ENCODE measurements at regions not wholly inside any gene's neighbourhood (a gene's known extent, or its start where the extent isn't known, plus 50 kb on each side); places are given as distances from the start of the nearest gene placed in this dataset.

DNA sequence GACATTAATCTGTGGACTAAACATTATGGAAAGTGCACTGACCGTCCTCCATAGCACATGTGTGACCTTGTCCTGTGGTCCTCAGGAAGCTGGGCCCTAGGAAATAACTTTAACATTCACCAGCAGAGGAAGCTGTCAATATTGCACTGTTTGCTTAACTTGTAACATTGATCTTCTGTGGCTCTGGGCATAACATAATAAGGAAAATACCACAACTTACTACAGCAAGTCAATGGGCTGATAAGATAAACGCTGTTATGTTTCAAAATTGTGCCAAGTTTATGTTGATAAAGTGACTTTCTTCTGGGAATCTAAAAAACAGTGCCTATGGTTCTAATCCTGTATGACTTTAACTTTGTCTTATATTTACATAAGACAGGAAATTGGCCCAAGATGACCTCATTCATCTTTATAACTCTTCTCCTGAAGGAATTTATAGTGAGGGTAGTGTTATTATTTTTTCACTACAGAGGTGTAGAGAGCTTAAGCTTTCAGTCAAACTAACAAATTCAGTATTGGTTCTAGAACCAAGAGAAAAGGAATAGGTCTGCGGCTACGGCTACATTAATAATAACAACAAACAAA lies 113.7 kb upstream of the MAP4K3 start (continued):
- peak; percentile 80; the same call in 1 of the 2 replicates for TF ChIP-seq KMT2A (CRISPR knock-in tag; IDR thresholded peaks at IDR 0.05)
- TF ChIP-seq YEATS4 (CRISPR knock-in tag; IDR thresholded peaks at IDR 0.05; ENCODE audit: borderline replicate concordance) = peak; percentile 90
- TF ChIP-seq NR3C1 (CRISPR knock-in tag; IDR thresholded peaks at IDR 0.05) = no peak
- peak; percentile 96 for TF ChIP-seq FOXK1 (CRISPR knock-in tag; IDR thresholded peaks at IDR 0.05; ENCODE audit: borderline replicate concordance, low read depth)
- TF ChIP-seq DPF2 (CRISPR knock-in tag; IDR thresholded peaks at IDR 0.05; ENCODE audit: borderline replicate concordance, low read depth) = peak; percentile 100
- no peak for TF ChIP-seq CENPBD1 (CRISPR knock-in tag; IDR thresholded peaks at IDR 0.05; ENCODE audit: borderline replicate concordance, low read depth)
- no peak for TF ChIP-seq RBM22 (optimal IDR thresholded peaks at IDR 0.05; ENCODE audit: low read length)
- TF ChIP-seq ZNF503 (CRISPR knock-in tag; IDR thresholded peaks at IDR 0.05) = peak; percentile 100
- TF ChIP-seq RNF2 (conservative IDR thresholded peaks at IDR 0.05; ENCODE audit: low read depth) = no peak
- TF ChIP-seq, protein P1, sequence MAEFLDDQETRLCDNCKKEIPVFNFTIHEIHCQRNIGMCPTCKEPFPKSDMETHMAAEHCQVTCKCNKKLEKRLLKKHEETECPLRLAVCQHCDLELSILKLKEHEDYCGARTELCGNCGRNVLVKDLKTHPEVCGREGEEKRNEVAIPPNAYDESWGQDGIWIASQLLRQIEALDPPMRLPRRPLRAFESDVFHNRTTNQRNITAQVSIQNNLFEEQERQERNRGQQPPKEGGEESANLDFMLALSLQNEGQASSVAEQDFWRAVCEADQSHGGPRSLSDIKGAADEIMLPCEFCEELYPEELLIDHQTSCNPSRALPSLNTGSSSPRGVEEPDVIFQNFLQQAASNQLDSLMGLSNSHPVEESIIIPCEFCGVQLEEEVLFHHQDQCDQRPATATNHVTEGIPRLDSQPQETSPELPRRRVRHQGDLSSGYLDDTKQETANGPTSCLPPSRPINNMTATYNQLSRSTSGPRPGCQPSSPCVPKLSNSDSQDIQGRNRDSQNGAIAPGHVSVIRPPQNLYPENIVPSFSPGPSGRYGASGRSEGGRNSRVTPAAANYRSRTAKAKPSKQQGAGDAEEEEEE (CRISPR knock-in tag; IDR thresholded peaks at IDR 0.05; ENCODE audit: borderline replicate concordance) = no peak
- TF ChIP-seq, protein P2, sequence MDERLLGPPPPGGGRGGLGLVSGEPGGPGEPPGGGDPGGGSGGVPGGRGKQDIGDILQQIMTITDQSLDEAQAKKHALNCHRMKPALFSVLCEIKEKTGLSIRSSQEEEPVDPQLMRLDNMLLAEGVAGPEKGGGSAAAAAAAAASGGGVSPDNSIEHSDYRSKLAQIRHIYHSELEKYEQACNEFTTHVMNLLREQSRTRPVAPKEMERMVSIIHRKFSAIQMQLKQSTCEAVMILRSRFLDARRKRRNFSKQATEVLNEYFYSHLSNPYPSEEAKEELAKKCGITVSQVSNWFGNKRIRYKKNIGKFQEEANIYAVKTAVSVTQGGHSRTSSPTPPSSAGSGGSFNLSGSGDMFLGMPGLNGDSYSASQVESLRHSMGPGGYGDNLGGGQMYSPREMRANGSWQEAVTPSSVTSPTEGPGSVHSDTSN (CRISPR knock-in tag; IDR thresholded peaks at IDR 0.05) = peak; percentile 55; the same call in 1 of the 2 replicates
- TF ChIP-seq MATR3 (CRISPR knock-in tag; IDR thresholded peaks at IDR 0.05) = no peak
- TF ChIP-seq ZNF549 (CRISPR knock-in tag; IDR thresholded peaks at IDR 0.05) = no peak
- TF ChIP-seq HINFP (CRISPR knock-in tag; IDR thresholded peaks at IDR 0.05; ENCODE audit: low read depth) = peak; percentile 76; the same call in 1 of the 2 replicates
- peak; percentile 99 for TF ChIP-seq NFKBIZ (CRISPR knock-in tag; IDR thresholded peaks at IDR 0.05)
- peak; percentile 77; the same call in 1 of the 2 replicates for TF ChIP-seq RFXANK (CRISPR knock-in tag; IDR thresholded peaks at IDR 0.05)
- TF ChIP-seq BCL6 (CRISPR knock-in tag; IDR thresholded peaks at IDR 0.05) = peak; percentile 97
- no peak for TF ChIP-seq ARHGAP35 (CRISPR knock-in tag; IDR thresholded peaks at IDR 0.05; ENCODE audit: borderline replicate concordance)
- no peak for TF ChIP-seq JARID2 (CRISPR knock-in tag; IDR thresholded peaks at IDR 0.05; ENCODE audit: insufficient replicate concordance)
- no peak for TF ChIP-seq ZNF468 (CRISPR knock-in tag; IDR thresholded peaks at IDR 0.05)
- TF ChIP-seq NR2F1 (CRISPR knock-in tag; IDR thresholded peaks at IDR 0.05) = peak; percentile 55 to 77
- TF ChIP-seq SUZ12 (IDR thresholded peaks at IDR 0.05; ENCODE audit: low read depth, low read length) = no peak
- no peak for TF ChIP-seq ZNF484 (CRISPR knock-in tag; IDR thresholded peaks at IDR 0.05; ENCODE audit: borderline replicate concordance, low read depth)
- TF ChIP-seq ZNF761 (CRISPR knock-in tag; conservative IDR thresholded peaks at IDR 0.05) = no peak; the same call in none of the 2 replicates
- 0 out of 2 replicates have a peak, but pooled peaks have one; percentile 3 for TF ChIP-seq ZNF383 (CRISPR knock-in tag; IDR thresholded peaks at IDR 0.05; ENCODE audit: borderline replicate concordance)
